MG63 (cell line): ENCODE measurements at regions not wholly inside any gene's neighbourhood (a gene's known extent, or its start where the extent isn't known, plus 50 kb on each side); places are given as distances from the start of the nearest gene placed in this dataset.

Source experiments
- DNase-seq: peaks from one replicate; pipeline ENCODE4 v3.0.0-alpha.2; 2020
- H3K27me3 ChIP-seq: fragments of 250-450 bp; sonication (Bioruptor Pico); 2 replicates; pipeline ENCODE4 v1.5.1; 2020; ENCODE audit warnings: mild to moderate bottlenecking, moderate library complexity
- H3K36me3 ChIP-seq: fragments of 250-450 bp; sonication (Bioruptor Pico); 2 replicates; pipeline ENCODE4 v1.5.1; 2020; ENCODE audit warnings: mild to moderate bottlenecking, moderate library complexity
- H3K4me3 ChIP-seq: fragments of 250-450 bp; sonication (Bioruptor Pico); 2 replicates; pipeline ENCODE4 v1.5.1; 2020; ENCODE audit warnings: mild to moderate bottlenecking, moderate library complexity
- H3K9me3 ChIP-seq: fragments of 250-450 bp; sonication (Bioruptor Pico); 2 replicates; pipeline ENCODE4 v1.5.1; 2020; ENCODE audit warnings: mild to moderate bottlenecking, moderate library complexity

- Histone ChIP-seq H3K9me3 (no peaks in the 10 kb centered on the region), H3K36me3 (no peaks in the 10 kb centered on the region), H3K4me3 (no peak overlapping the region), H3K27me3 (no peaks in the 10 kb centered on the region)
- DNase-seq, result no peak
These were observed 789.7 kb upstream of the PRMT6 start for GRCh38 chr1:106266786-106267185.

DNA sequence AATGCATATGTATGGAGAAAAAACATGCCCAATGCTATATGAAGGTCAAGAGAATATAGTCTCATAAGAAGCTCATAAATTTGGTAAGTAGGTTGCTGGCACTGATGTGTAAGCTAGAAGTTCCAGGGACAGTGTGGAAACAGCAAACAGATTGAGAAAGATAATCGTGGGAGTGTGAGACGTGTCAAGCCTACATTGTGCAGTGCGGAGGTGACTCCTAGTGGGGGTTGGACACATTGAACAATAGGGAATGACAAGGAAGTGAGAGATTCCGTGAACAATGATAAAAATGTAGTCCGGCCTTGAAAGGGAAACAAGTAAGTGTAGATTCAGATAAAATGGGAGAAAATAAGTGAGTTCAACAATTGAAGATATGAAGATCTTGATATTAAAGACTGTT lies 788.4 kb upstream of the PRMT6 start:
- no peak overlapping the region for H3K4me3 ChIP-seq
- DNase-seq, result no peak
- no peaks in the 10 kb centered on the region for H3K27me3 ChIP-seq

DNA sequence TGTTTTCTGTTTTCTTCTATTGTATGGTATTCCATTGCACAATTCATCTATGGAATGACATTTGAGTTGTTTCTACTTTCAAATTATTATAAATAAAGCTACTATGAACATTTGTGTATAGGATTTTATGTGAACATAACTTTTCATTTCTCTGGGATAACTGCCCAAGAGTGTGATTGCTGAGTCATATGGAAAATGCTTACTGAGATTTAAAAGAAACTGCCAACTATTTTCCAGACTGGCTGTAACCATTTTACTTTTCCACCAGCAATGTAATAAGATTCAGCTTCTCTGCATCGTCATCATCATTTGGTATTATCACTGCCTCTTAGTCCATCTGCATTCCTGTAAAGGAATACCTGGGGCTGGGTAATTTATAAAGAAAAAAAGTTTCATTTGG lies 779.6 kb upstream of the PRMT6 start:
- H3K4me3 ChIP-seq, result no peak overlapping the region
- H3K9me3 ChIP-seq, result no peaks in the 10 kb centered on the region
- H3K36me3 ChIP-seq, result no peaks in the 10 kb centered on the region
- no peaks in the 10 kb centered on the region for H3K27me3 ChIP-seq
- DNase-seq, result no peak

More for the DNA sequence above, 788.4 kb upstream of the PRMT6 start:
- no peaks in the 10 kb centered on the region for H3K9me3 ChIP-seq
- H3K36me3 ChIP-seq, result no peaks in the 10 kb centered on the region

- no peak for DNase-seq
- no peak overlapping the region for H3K4me3 ChIP-seq
- H3K27me3 ChIP-seq, result no peaks in the 10 kb centered on the region
- no peaks in the 10 kb centered on the region for H3K9me3 ChIP-seq
- H3K36me3 ChIP-seq, result no peaks in the 10 kb centered on the region
These were observed 778.7 kb upstream of the PRMT6 start for GRCh38 chr1:106277786-106278185.

- Histone ChIP-seq H3K9me3 (no peaks in the 10 kb centered on the region), H3K36me3 (no peaks in the 10 kb centered on the region), H3K4me3 (no peak overlapping the region), H3K27me3 (no peaks in the 10 kb centered on the region)
- DNase-seq, result no peak
These were observed 777.8 kb upstream of the PRMT6 start for GRCh38 chr1:106278716-106279115.

DNA sequence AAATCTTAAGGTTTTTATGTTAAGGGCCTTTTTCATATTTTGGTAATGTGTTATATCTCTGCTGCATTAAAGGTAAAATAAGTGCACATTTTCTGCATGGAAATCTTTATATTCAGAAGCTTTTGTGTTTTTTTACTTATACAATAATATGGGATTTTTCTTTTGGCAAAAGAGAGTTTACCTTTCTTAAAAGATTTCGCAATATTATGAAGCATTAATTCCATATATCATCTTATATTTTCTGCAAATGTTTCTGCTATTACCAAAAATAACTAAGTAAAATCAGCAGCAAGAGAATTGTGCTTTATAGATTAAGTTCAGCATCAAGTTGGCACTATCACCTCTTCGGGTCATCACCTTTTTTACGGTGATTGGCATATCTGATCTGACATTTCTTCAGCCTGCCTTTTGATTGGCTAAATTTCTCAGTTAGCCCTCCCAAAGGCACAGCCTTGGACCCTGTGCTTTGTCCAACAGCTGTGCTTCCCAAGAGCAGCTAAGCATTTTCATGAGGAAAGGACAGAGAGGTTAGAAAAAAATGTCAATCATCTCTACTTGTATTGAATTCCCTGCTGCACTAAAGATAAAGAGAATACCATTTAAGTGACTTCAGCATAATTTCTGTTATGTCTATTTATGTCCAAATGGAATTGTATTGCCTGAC lies 767.1 kb upstream of the PRMT6 start:
- Histone ChIP-seq H3K9me3 (no peaks in the 10 kb centered on the region), H3K27me3 (no peaks in the 10 kb centered on the region), H3K4me3 (no peak overlapping the region), H3K36me3 (no peaks in the 10 kb centered on the region)
- no peak for DNase-seq

DNA sequence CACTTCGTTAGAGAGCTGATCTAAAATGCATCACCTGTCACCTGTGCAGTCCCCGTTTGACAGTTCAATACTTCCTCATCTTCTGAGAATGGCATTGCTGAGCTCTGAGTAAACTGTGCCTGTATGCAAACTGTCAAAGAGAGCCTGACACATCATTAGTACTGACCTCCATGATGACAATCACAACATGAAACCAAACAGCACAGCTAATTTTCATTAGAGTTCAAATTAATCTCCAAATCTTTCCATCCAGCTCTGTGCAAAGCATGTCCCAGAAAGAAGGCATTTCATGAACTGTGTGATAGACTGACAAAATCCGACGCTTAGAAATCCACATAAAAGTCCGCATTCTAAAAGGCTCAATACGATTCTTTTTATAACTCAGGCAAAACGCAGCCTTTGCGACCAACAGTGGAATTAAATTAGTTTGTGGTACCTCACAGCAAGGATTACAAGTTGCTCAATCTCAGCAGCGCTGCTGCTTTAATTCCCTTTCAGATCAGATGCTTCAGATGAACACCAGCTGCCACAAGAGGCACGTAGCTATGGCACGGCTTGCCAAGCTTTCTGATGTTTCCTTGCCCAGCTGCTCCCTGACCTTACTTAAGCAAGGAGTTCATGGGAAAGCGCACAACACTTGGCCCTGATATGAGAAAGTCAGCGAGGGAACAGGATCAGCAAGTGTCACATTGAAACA lies 765.5 kb upstream of the PRMT6 start:
- H3K9me3 ChIP-seq, result no peaks in the 10 kb centered on the region
- peak; percentile 59 for DNase-seq
- no peaks in the 10 kb centered on the region for H3K27me3 ChIP-seq
- no peaks in the 10 kb centered on the region for H3K36me3 ChIP-seq
- no peak overlapping the region for H3K4me3 ChIP-seq

- Histone ChIP-seq H3K4me3 (no peak overlapping the region), H3K36me3 (no peaks in the 10 kb centered on the region)
These were observed 764.3 kb upstream of the PRMT6 start for GRCh38 chr1:106292130-106292529.

DNA sequence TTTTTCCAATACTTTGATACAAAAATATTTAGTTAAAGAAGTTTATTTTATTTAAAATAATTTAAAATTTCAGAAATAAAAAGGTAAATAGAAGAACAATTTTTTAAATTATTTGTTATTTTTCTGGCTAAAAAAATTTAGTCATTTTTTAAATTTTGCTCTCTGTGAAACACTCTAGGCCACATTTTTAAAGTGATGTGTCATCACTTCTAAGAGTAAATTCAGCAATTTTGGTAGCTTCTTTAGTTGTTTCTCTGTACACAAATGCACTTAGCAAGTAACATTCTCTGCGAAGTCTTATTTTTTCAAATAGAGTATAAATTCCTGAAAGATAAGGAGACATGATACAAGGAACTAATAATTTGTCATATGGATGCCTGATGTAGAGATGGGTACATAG lies 760.0 kb upstream of the PRMT6 start:
- no peaks in the 10 kb centered on the region for H3K27me3 ChIP-seq
- no peak for DNase-seq
- no peaks in the 10 kb centered on the region for H3K36me3 ChIP-seq
- H3K4me3 ChIP-seq, result no peak overlapping the region
- no peaks in the 10 kb centered on the region for H3K9me3 ChIP-seq

More at GRCh38 chr1:106292130-106292529, 764.3 kb upstream of the PRMT6 start:
- no peak for DNase-seq
- Histone ChIP-seq H3K9me3 (no peaks in the 10 kb centered on the region), H3K27me3 (no peaks in the 10 kb centered on the region)

GRCh38 chr1:106304106-106304505 lies 752.4 kb upstream of the PRMT6 start:
- no peak for DNase-seq
- no peaks in the 10 kb centered on the region for H3K27me3 ChIP-seq
- peaks cover 4% of the 10 kb centered on the region; the same call in 1 of the 2 replicates for H3K9me3 ChIP-seq
- H3K36me3 ChIP-seq, result no peaks in the 10 kb centered on the region
- H3K4me3 ChIP-seq, result no peak overlapping the region

- Histone ChIP-seq H3K27me3 (no peaks in the 10 kb centered on the region), H3K36me3 (no peaks in the 10 kb centered on the region), H3K4me3 (no peak overlapping the region), H3K9me3 (no peaks in the 10 kb centered on the region)
- DNase-seq, result no peak
These were observed 736.9 kb upstream of the PRMT6 start for GRCh38 chr1:106319612-106320011.

DNA sequence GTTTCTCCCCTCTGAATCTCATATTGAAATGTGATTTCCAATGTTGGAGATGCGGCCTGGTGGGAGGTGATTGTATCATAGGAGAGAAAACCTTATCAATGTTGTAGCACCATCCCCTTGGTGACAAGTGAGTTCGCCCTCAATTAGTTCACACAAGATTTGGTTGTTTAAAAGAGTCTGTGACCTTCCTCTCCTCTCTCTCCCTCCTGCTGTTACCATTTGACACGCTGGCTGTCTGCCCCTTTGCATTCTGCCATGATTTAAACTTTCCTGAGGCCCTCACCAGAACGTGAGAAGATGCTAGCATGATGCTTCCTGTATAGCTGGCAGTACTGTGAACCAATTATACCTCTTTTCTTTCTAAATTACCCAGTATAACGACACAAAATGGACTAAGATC lies 730.9 kb upstream of the PRMT6 start:
- Histone ChIP-seq H3K27me3 (no peaks in the 10 kb centered on the region), H3K36me3 (no peaks in the 10 kb centered on the region), H3K9me3 (no peaks in the 10 kb centered on the region), H3K4me3 (no peak overlapping the region)
- no peak for DNase-seq

- DNase-seq, result no peak
- H3K36me3 ChIP-seq, result no peaks in the 10 kb centered on the region
These were observed 712.0 kb upstream of the PRMT6 start for GRCh38 chr1:106344494-106344893.

DNA sequence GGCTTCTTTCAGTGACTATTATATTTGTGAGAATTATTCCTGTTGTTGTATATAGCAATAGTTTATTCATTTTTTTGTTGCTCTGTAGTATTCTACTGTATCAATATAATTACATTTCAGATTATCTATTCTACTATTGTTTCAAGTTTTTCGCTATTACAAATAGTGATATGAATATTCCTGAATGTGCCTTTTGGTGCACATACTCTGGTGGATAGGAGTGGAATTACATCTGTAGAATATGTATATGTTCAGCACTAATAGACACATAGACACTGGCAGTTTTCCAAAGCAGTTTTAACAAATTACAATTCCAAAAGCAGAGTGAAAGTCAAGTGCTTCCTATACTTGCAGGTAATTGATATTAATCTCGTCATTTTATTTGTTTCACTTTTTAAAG lies 696.2 kb upstream of the PRMT6 start:
- H3K27me3 ChIP-seq, result no peaks in the 10 kb centered on the region
- H3K4me3 ChIP-seq, result no peak overlapping the region
- DNase-seq, result no peak
- 0 out of 2 replicates have a peak, but pooled peaks cover 4% of the 10 kb centered on the region for H3K9me3 ChIP-seq
- H3K36me3 ChIP-seq, result no peaks in the 10 kb centered on the region

More at GRCh38 chr1:106344494-106344893, 712.0 kb upstream of the PRMT6 start:
- H3K4me3 ChIP-seq, result no peak overlapping the region
- peaks cover 2% of the 10 kb centered on the region; the same call in 1 of the 2 replicates for H3K9me3 ChIP-seq
- H3K27me3 ChIP-seq, result no peaks in the 10 kb centered on the region

- H3K27me3 ChIP-seq, result no peaks in the 10 kb centered on the region
- no peak for DNase-seq
- H3K4me3 ChIP-seq, result no peak overlapping the region
- H3K36me3 ChIP-seq, result no peaks in the 10 kb centered on the region
- H3K9me3 ChIP-seq, result no peaks in the 10 kb centered on the region
These were observed 689.7 kb upstream of the PRMT6 start for GRCh38 chr1:106366627-106367319.

- no peaks in the 10 kb centered on the region for H3K9me3 ChIP-seq
- no peaks in the 10 kb centered on the region for H3K27me3 ChIP-seq
- H3K4me3 ChIP-seq, result no peak overlapping the region
- no peak for DNase-seq
- no peaks in the 10 kb centered on the region for H3K36me3 ChIP-seq
These were observed 678.2 kb upstream of the PRMT6 start for GRCh38 chr1:106378261-106378660.

GRCh38 chr1:106380772-106381171 lies 675.7 kb upstream of the PRMT6 start:
- no peak overlapping the region for H3K4me3 ChIP-seq
- DNase-seq, result no peak
- no peaks in the 10 kb centered on the region for H3K27me3 ChIP-seq
- H3K9me3 ChIP-seq, result no peaks in the 10 kb centered on the region
- H3K36me3 ChIP-seq, result no peaks in the 10 kb centered on the region
